ENCODE measurements at regions not wholly inside any gene's neighbourhood (a gene's known extent, or its start where the extent isn't known, plus 50 kb on each side); places are given as distances from the start of the nearest gene placed in this dataset.

GRCh38 chr21:41560661-41561158 lies 52.8 kb upstream of the TMPRSS2 start:
- Histone ChIP-seq H3K4me3 (no peak overlapping the region), H3K36me3 (no peaks in the 10 kb centered on the region), H3K27me3 (no peaks in the 10 kb centered on the region), H3K9me3 (no peaks in the 10 kb centered on the region), H3K27ac (no peak overlapping the region), H3K4me1 (no peaks in the 10 kb centered on the region)
- no peak for TF ChIP-seq POLR2AphosphoS5 (IDR thresholded peaks at IDR 0.05; ENCODE audit: insufficient read depth in 1 of 2, low read depth in 1 of 2)
- TF ChIP-seq POLR2A (IDR thresholded peaks at IDR 0.05): no peak
- no peak for TF ChIP-seq CTCF (IDR thresholded peaks at IDR 0.05)
- peak in 1 of 2 donors; percentile 54 for DNase-seq (ENCODE audit: extremely low spot score in 2 of 2)
- intact Hi-C loops (cut with DNase I): no loop called here

GRCh38 chr21:41559658-41560631 lies 52.0 kb upstream of the TMPRSS2 start:
- H3K9me3 ChIP-seq: no peaks in the 10 kb centered on the region
- H3K27ac ChIP-seq: no peak overlapping the region
- no peaks in the 10 kb centered on the region for H3K4me1 ChIP-seq
- TF ChIP-seq CTCF (IDR thresholded peaks at IDR 0.05) (no peak), POLR2AphosphoS5 (IDR thresholded peaks at IDR 0.05; ENCODE audit: insufficient read depth in 1 of 2, low read depth in 1 of 2) (no peak), POLR2A (IDR thresholded peaks at IDR 0.05) (no peak)
- intact Hi-C loops (cut with DNase I): no loop called here
- peak in 1 of 2 donors; percentile 25 for DNase-seq (ENCODE audit: extremely low spot score in 2 of 2)
- no peak overlapping the region for H3K4me3 ChIP-seq
- no peaks in the 10 kb centered on the region for H3K36me3 ChIP-seq
- H3K27me3 ChIP-seq: no peaks in the 10 kb centered on the region

- no peak overlapping the region for H3K27ac ChIP-seq
- intact Hi-C loops (cut with DNase I): no loop called here
- no peak for DNase-seq (ENCODE audit: extremely low spot score in 2 of 2)
- TF ChIP-seq POLR2AphosphoS5 (IDR thresholded peaks at IDR 0.05; ENCODE audit: insufficient read depth in 1 of 2, low read depth in 1 of 2) (no peak), POLR2A (IDR thresholded peaks at IDR 0.05) (no peak), CTCF (IDR thresholded peaks at IDR 0.05) (no peak)
- no peak overlapping the region for H3K4me3 ChIP-seq
- H3K36me3 ChIP-seq: no peaks in the 10 kb centered on the region
- no peaks in the 10 kb centered on the region for H3K27me3 ChIP-seq
- H3K9me3 ChIP-seq: no peaks in the 10 kb centered on the region
- H3K4me1 ChIP-seq: no peaks in the 10 kb centered on the region
Observed at GRCh38 chr21:41558842-41559241, 50.9 kb upstream of the TMPRSS2 start.

- intact Hi-C loops (cut with DNase I): no loop called here
Observed at GRCh38 chr21:41557884-41558283, 49.9 kb upstream of the TMPRSS2 start.

More at GRCh38 chr21:41557884-41558283, 49.9 kb upstream of the TMPRSS2 start:
- no peaks in the 10 kb centered on the region for H3K36me3 ChIP-seq
- no peak for DNase-seq (ENCODE audit: extremely low spot score in 2 of 2)
- no peaks in the 10 kb centered on the region for H3K27me3 ChIP-seq
- H3K4me1 ChIP-seq: no peaks in the 10 kb centered on the region
- H3K27ac ChIP-seq: no peak overlapping the region
- H3K4me3 ChIP-seq: no peak overlapping the region
- H3K9me3 ChIP-seq: no peaks in the 10 kb centered on the region
- TF ChIP-seq POLR2AphosphoS5 (IDR thresholded peaks at IDR 0.05; ENCODE audit: insufficient read depth in 1 of 2, low read depth in 1 of 2): no peak
- TF ChIP-seq CTCF (IDR thresholded peaks at IDR 0.05): no peak
- TF ChIP-seq POLR2A (IDR thresholded peaks at IDR 0.05): no peak

Data from vagina (tissue), 2 donors.